Fibroblast of villous mesenchyme (primary cell): ENCODE measurements at regions not wholly inside any gene's neighbourhood (a gene's known extent, or its start where the extent isn't known, plus 50 kb on each side); places are given as distances from the start of the nearest gene placed in this dataset.

ENCODE experiments used
- DNase-seq: peaks from one replicate; pipeline ENCODE4 v3.0.0-alpha.2; 2010; ENCODE audit warnings: low read depth
- H3K4me3 ChIP-seq: 2 replicates; pipeline ENCODE4 v1.5.1; 2011; ENCODE audit warnings: low read depth, mild to moderate bottlenecking, low read length
- CTCF ChIP-seq: IDR thresholded peaks from 2 replicates; pipeline ENCODE4 v1.5.1; 2012; ENCODE audit warnings: low read depth, mild to moderate bottlenecking, low read length; ENCODE audit not compliant: insufficient read depth

GRCh38 chr9:14437354-14438231, 123.7 kb upstream of the NFIB start:
- H3K4me3 ChIP-seq = no peak overlapping the region
- no peak for TF ChIP-seq CTCF
- DNase-seq = no peak

GRCh38 chr9:14435871-14436270, 121.9 kb upstream of the NFIB start:
- DNase-seq = no peak
- TF ChIP-seq CTCF = no peak

GRCh38 chr9:14434971-14435718, 121.2 kb upstream of the NFIB start:
- no peak for DNase-seq
- TF ChIP-seq CTCF = no peak

More at GRCh38 chr9:14435871-14436270, 121.9 kb upstream of the NFIB start:
- no peak overlapping the region for H3K4me3 ChIP-seq

GRCh38 chr9:14434158-14434504, 120.2 kb upstream of the NFIB start:
- no peak overlapping the region for H3K4me3 ChIP-seq
- no peak for TF ChIP-seq CTCF
- DNase-seq = no peak

More at GRCh38 chr9:14434971-14435718, 121.2 kb upstream of the NFIB start:
- H3K4me3 ChIP-seq = no peak overlapping the region

GRCh38 chr9:14433351-14434157, 119.6 kb upstream of the NFIB start:
- no peak overlapping the region for H3K4me3 ChIP-seq
- peak; percentile 71 for DNase-seq

More at GRCh38 chr9:14433351-14434157, 119.6 kb upstream of the NFIB start:
- TF ChIP-seq CTCF = peak; percentile 31
